A673 (cell line): ENCODE measurements at regions not wholly inside any gene's neighbourhood (a gene's known extent, or its start where the extent isn't known, plus 50 kb on each side); places are given as distances from the start of the nearest gene placed in this dataset.

Source experiments
- BruUV-seq: library from RNA; stranded (reverse); fragments of 400-500 nt; replicated peaks from 2 replicates; lab custom pipeline; 2021; lab: Mats Ljungman, UMichigan
- CTCF ChIA-PET: fragments of 300-600 bp; sonication (Branson Sonifier 250); formaldehyde crosslinking; loops from one replicate; lab custom pipeline; 2022; ENCODE audit warnings: antibody characterized with exemption; lab: Charles Lee
- POLR2A ChIA-PET: fragments of 300-600 bp; sonication (Branson Sonifier 250); formaldehyde crosslinking; loops from one replicate; lab custom pipeline; 2022; ENCODE audit warnings: antibody characterized with exemption; ENCODE audit not compliant: low non-redundant PET; lab: Charles Lee
- DNase-seq: peaks from one replicate; pipeline ENCODE4 v3.0.0-alpha.2; 2015; ENCODE audit warnings: low spot score
- H3K27ac ChIP-seq: fragments of 200-600 bp; sonication (generic); 2 replicates; pipeline ENCODE4 v1.5.1; 2016; ENCODE audit warnings: mixed run types, low read depth, mild to moderate bottlenecking, mixed read lengths, antibody characterized with exemption, low read length; ENCODE audit not compliant: poor library complexity, severe bottlenecking
- H3K27me3 ChIP-seq: fragments of 200-600 bp; sonication (generic); replicated peaks from 2 replicates; pipeline ENCODE4 v1.6.1; 2017; ENCODE audit warnings: mixed run types, low read depth, mild to moderate bottlenecking, mixed read lengths, antibody characterized with exemption, low read length; ENCODE audit not compliant: insufficient read depth, poor library complexity
- H3K36me3 ChIP-seq: fragments of 200-600 bp; sonication (generic); 2 replicates; pipeline ENCODE4 v1.6.1; 2016; ENCODE audit warnings: mixed run types, mild to moderate bottlenecking, mixed read lengths, antibody characterized with exemption, low read length; ENCODE audit not compliant: insufficient read depth, poor library complexity, severe bottlenecking
- H3K4me1 ChIP-seq: fragments of 200-600 bp; sonication (generic); 2 replicates; pipeline ENCODE4 v1.6.1; 2017; ENCODE audit warnings: mixed run types, mild to moderate bottlenecking, mixed read lengths, antibody characterized with exemption, low read length; ENCODE audit not compliant: insufficient read depth, poor library complexity, severe bottlenecking
- H3K4me3 ChIP-seq: fragments of 200-600 bp; sonication (generic); 2 replicates; pipeline ENCODE4 v1.5.1; 2016; ENCODE audit warnings: low read depth, mixed run types, mild to moderate bottlenecking, mixed read lengths, low read length; ENCODE audit not compliant: poor library complexity, severe bottlenecking
- H3K9me3 ChIP-seq: fragments of 200-600 bp; sonication (generic); 2 replicates; pipeline ENCODE4 v1.6.1; 2016; ENCODE audit warnings: mixed run types, low read depth, mild to moderate bottlenecking, mixed read lengths, antibody characterized with exemption, low read length; ENCODE audit not compliant: poor library complexity, severe bottlenecking
- CTCF ChIP-seq: fragments of 300-800, 200-600 bp; sonication (generic); conservative IDR thresholded peaks from 2 replicates; pipeline ENCODE4 v1.5.1; 2017; ENCODE audit warnings: low read depth, mild to moderate bottlenecking, antibody characterized with exemption, low read length, moderate library complexity, mixed read lengths
- EZH2 ChIP-seq: fragments of 200-600 bp; sonication (generic); IDR thresholded peaks from 2 replicates; pipeline ENCODE4 v1.6.1; 2017; ENCODE audit warnings: borderline replicate concordance, low read depth, mild to moderate bottlenecking, mixed read lengths, antibody characterized with exemption, low read length; ENCODE audit not compliant: poor library complexity, severe bottlenecking
- intact Hi-C: fragments of 100-400 bp; cut with micrococcal nuclease; formaldehyde crosslinking; loops from one replicate; pipeline ENCODE4 v1.10.0; 2022; ENCODE audit not compliant: unreplicated experiment

- no peaks in the 10 kb centered on the region for H3K36me3 ChIP-seq
- H3K4me1 ChIP-seq: no peaks in the 10 kb centered on the region
- intact Hi-C loops: no loop called here
- no TSS peak for BruUV-seq
- no peak overlapping the region for H3K4me3 ChIP-seq
- no peaks in the 10 kb centered on the region for H3K27me3 ChIP-seq
- TF ChIP-seq EZH2 (no peak), CTCF (no peak)
- H3K27ac ChIP-seq: no peak overlapping the region
- DNase-seq: no peak
- no peaks in the 10 kb centered on the region for H3K9me3 ChIP-seq
- POLR2A ChIA-PET: no interaction called here
- CTCF ChIA-PET: no interaction called here
Observed at GRCh38 chr14:98243332-98243731, 1028.7 kb downstream of the BCL11B start.

GRCh38 chr14:98244162-98244948 lies 1027.6 kb downstream of the BCL11B start:
- Histone ChIP-seq H3K4me3 (no peak overlapping the region), H3K36me3 (no peaks in the 10 kb centered on the region), H3K27me3 (no peaks in the 10 kb centered on the region), H3K4me1 (no peaks in the 10 kb centered on the region), H3K9me3 (no peaks in the 10 kb centered on the region), H3K27ac (no peak overlapping the region)
- no TSS peak for BruUV-seq
- no peak for TF ChIP-seq CTCF
- TF ChIP-seq EZH2: no peak
- no peak for DNase-seq
- intact Hi-C loops: no loop called here
- CTCF ChIA-PET: no interaction called here
- POLR2A ChIA-PET: interaction anchor here (0.6 kb wide), 1 partner anchor 812 kb away, joined by 3 read pairs; no protein-coding TSS in a partner anchor

- BruUV-seq: no TSS peak
- no peak for DNase-seq
- H3K4me1 ChIP-seq: no peaks in the 10 kb centered on the region
- H3K4me3 ChIP-seq: no peak overlapping the region
- H3K27me3 ChIP-seq: no peaks in the 10 kb centered on the region
- no peaks in the 10 kb centered on the region for H3K36me3 ChIP-seq
- no peaks in the 10 kb centered on the region for H3K9me3 ChIP-seq
- TF ChIP-seq CTCF: no peak
- no peak for TF ChIP-seq EZH2
- intact Hi-C loops: no loop called here
- H3K27ac ChIP-seq: no peak overlapping the region
- ChIA-PET CTCF (no interaction called here), POLR2A (interaction anchor here (0.6 kb wide), 1 partner anchor 812 kb away, joined by 3 read pairs; no protein-coding TSS in a partner anchor)
Observed at GRCh38 chr14:98244966-98245569, 1026.9 kb downstream of the BCL11B start.
